ENCODE measurements at regions not wholly inside any gene's neighbourhood (a gene's known extent, or its start where the extent isn't known, plus 50 kb on each side); places are given as distances from the start of the nearest gene placed in this dataset.

- TF ChIP-seq CTCF (IDR thresholded peaks at IDR 0.05; ENCODE audit: insufficient read depth, low read length, severe bottlenecking) = no peak
- Histone ChIP-seq H3K4me3 (ENCODE audit: low read depth, low read length) (no peak overlapping the region), H3K27me3 (ENCODE audit: control insufficient read depth, insufficient read depth, low read length) (no peaks in the 10 kb centered on the region), H3K36me3 (ENCODE audit: control insufficient read depth, insufficient read depth, low read length) (no peaks in the 10 kb centered on the region)
- DNase-seq (ENCODE audit: low read depth) (peak; percentile 54), FAIRE-seq (no peak)
Observed at GRCh38 chr7:148472406-148472805, 118.2 kb upstream of the C7orf33 start.

GRCh38 chr7:148473703-148474480 is 116.7 kb upstream of the C7orf33 start:
- FAIRE-seq = no peak
- DNase-seq (ENCODE audit: low read depth) = no peak
- no peak overlapping the region for H3K4me3 ChIP-seq (ENCODE audit: low read depth, low read length)
- no peaks in the 10 kb centered on the region for H3K36me3 ChIP-seq (ENCODE audit: control insufficient read depth, insufficient read depth, low read length)
- H3K27me3 ChIP-seq (ENCODE audit: control insufficient read depth, insufficient read depth, low read length) = no peaks in the 10 kb centered on the region
- TF ChIP-seq CTCF (IDR thresholded peaks at IDR 0.05; ENCODE audit: insufficient read depth, low read length, severe bottlenecking) = no peak

GRCh38 chr7:148474481-148475025 is 116.0 kb upstream of the C7orf33 start:
- Histone ChIP-seq H3K27me3 (ENCODE audit: control insufficient read depth, insufficient read depth, low read length) (no peaks in the 10 kb centered on the region), H3K36me3 (ENCODE audit: control insufficient read depth, insufficient read depth, low read length) (no peaks in the 10 kb centered on the region), H3K4me3 (ENCODE audit: low read depth, low read length) (no peak overlapping the region)
- no peak for TF ChIP-seq CTCF (IDR thresholded peaks at IDR 0.05; ENCODE audit: insufficient read depth, low read length, severe bottlenecking)
- DNase-seq (ENCODE audit: low read depth) (no peak), FAIRE-seq (no peak)

GRCh38 chr7:148478551-148478950 is 112.0 kb upstream of the C7orf33 start:
- Histone ChIP-seq H3K27me3 (ENCODE audit: control insufficient read depth, insufficient read depth, low read length) (no peaks in the 10 kb centered on the region), H3K4me3 (ENCODE audit: low read depth, low read length) (no peak overlapping the region), H3K36me3 (ENCODE audit: control insufficient read depth, insufficient read depth, low read length) (no peaks in the 10 kb centered on the region)
- FAIRE-seq (no peak), DNase-seq (ENCODE audit: low read depth) (no peak)
- no peak for TF ChIP-seq CTCF (IDR thresholded peaks at IDR 0.05; ENCODE audit: insufficient read depth, low read length, severe bottlenecking)

GRCh38 chr7:148480479-148481146 is 110.0 kb upstream of the C7orf33 start:
- TF ChIP-seq CTCF (IDR thresholded peaks at IDR 0.05; ENCODE audit: insufficient read depth, low read length, severe bottlenecking) = no peak
- no peaks in the 10 kb centered on the region for H3K36me3 ChIP-seq (ENCODE audit: control insufficient read depth, insufficient read depth, low read length)
- no peak overlapping the region for H3K4me3 ChIP-seq (ENCODE audit: low read depth, low read length)
- FAIRE-seq (no peak), DNase-seq (ENCODE audit: low read depth) (no peak)
- H3K27me3 ChIP-seq (ENCODE audit: control insufficient read depth, insufficient read depth, low read length) = no peaks in the 10 kb centered on the region

All from bronchial epithelial cell (primary cell).